ENCODE measurements at regions not wholly inside any gene's neighbourhood (a gene's known extent, or its start where the extent isn't known, plus 50 kb on each side); places are given as distances from the start of the nearest gene placed in this dataset.
A peak's percentile ranks its signal among the peaks of the same experiment; 100 is the strongest.

- H3K4me3 Mint-ChIP-seq = no peak overlapping the region
- H3K4me1 Mint-ChIP-seq = no peaks in the 10 kb centered on the region
- H3K9me3 ChIP-seq (ENCODE audit: control insufficient read depth, low read length) = no peaks in the 10 kb centered on the region
- H3K9me3 Mint-ChIP-seq = peaks cover 34% of the 10 kb centered on the region
- TF ChIP-seq, protein P1, sequence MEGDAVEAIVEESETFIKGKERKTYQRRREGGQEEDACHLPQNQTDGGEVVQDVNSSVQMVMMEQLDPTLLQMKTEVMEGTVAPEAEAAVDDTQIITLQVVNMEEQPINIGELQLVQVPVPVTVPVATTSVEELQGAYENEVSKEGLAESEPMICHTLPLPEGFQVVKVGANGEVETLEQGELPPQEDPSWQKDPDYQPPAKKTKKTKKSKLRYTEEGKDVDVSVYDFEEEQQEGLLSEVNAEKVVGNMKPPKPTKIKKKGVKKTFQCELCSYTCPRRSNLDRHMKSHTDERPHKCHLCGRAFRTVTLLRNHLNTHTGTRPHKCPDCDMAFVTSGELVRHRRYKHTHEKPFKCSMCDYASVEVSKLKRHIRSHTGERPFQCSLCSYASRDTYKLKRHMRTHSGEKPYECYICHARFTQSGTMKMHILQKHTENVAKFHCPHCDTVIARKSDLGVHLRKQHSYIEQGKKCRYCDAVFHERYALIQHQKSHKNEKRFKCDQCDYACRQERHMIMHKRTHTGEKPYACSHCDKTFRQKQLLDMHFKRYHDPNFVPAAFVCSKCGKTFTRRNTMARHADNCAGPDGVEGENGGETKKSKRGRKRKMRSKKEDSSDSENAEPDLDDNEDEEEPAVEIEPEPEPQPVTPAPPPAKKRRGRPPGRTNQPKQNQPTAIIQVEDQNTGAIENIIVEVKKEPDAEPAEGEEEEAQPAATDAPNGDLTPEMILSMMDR (conservative IDR thresholded peaks at IDR 0.05) = no peak
- no peak overlapping the region for H3K9ac ChIP-seq (ENCODE audit: extremely low read depth, low read length, poor library complexity, severe bottlenecking)
- H3K4me1 ChIP-seq (ENCODE audit: control insufficient read depth, insufficient read depth, low read length) = no peaks in the 10 kb centered on the region
- WGBS, 2 experiments (ENCODE audit: insufficient coverage in 1 of 2, insufficient read length in 1 of 2) = 92 to 96% methylated on average over 2 to 4 of the region's 4 CpGs
- no peak overlapping the region for H3K4me3 ChIP-seq (ENCODE audit: low read length)
- no peaks in the 10 kb centered on the region for H3K36me3 ChIP-seq (ENCODE audit: control insufficient read depth, insufficient read depth, low read length)
- no peak overlapping the region for H3K27ac ChIP-seq (ENCODE audit: low read depth, low read length)
- H3K27me3 Mint-ChIP-seq (ENCODE audit: insufficient read depth) = no peaks in the 10 kb centered on the region
- DNase-seq = no peak
- no peak overlapping the region for H3K27ac Mint-ChIP-seq
- peaks cover 15% of the 10 kb centered on the region for H3K36me3 Mint-ChIP-seq (ENCODE audit: low read depth)
- no peaks in the 10 kb centered on the region for H3K27me3 ChIP-seq (ENCODE audit: control insufficient read depth, insufficient read depth, low read length, poor library complexity, severe bottlenecking)
These were observed 754.4 kb downstream of the NLGN4X start for GRCh38 chrX:5474282-5474681.

DNA sequence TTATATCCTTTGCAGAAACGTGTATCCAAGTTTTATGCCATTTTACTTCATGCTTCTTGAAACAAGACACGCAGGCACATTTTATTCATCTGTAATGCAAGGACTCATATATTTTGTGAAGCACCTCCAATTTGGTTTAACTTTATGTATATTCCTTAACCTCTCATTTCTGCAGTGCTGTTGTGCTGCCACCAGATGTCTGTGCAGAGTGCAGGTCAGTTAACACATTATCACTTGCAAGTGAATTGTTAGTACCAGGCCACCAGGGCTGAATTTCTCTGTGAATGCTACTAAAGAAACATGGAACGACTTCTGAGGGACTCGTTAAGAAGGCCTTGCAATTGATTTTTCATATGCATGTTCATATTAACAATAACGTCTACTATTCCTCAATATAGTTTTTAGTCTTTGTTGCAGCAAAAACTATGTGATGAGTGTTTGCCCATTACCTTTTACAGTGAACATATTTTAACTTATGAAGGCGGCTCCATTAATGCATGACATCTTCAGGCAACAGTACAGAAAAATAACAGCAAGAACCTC, 770.3 kb downstream of the NLGN4X start:
- TF ChIP-seq, protein P1 (conservative IDR thresholded peaks at IDR 0.05) = peak; percentile 72
- H3K27me3 ChIP-seq (ENCODE audit: control insufficient read depth, insufficient read depth, low read length, poor library complexity, severe bottlenecking) = no peaks in the 10 kb centered on the region
- 83% methylated on average over 5 of the region's 6 CpGs; no CpG with 5 or more reads in 1 of the 2 experiments for WGBS, 2 experiments (ENCODE audit: insufficient coverage in 1 of 2, insufficient read length in 1 of 2)
- H3K9me3 Mint-ChIP-seq = peaks cover 29% of the 10 kb centered on the region
- DNase-seq = peak; percentile 52
- H3K36me3 Mint-ChIP-seq (ENCODE audit: low read depth) = peaks cover 7% of the 10 kb centered on the region
- H3K27me3 Mint-ChIP-seq (ENCODE audit: insufficient read depth) = no peaks in the 10 kb centered on the region
- H3K9ac ChIP-seq (ENCODE audit: extremely low read depth, low read length, poor library complexity, severe bottlenecking) = no peak overlapping the region
- H3K9me3 ChIP-seq (ENCODE audit: control insufficient read depth, low read length) = no peaks in the 10 kb centered on the region
- no peaks in the 10 kb centered on the region for H3K36me3 ChIP-seq (ENCODE audit: control insufficient read depth, insufficient read depth, low read length)
- H3K4me1 Mint-ChIP-seq = peaks cover 6% of the 10 kb centered on the region
- no peak overlapping the region for H3K4me3 ChIP-seq (ENCODE audit: low read length)
- no peak overlapping the region for H3K27ac ChIP-seq (ENCODE audit: low read depth, low read length)
- H3K4me3 Mint-ChIP-seq = no peak overlapping the region
- H3K27ac Mint-ChIP-seq = no peak overlapping the region
- no peaks in the 10 kb centered on the region for H3K4me1 ChIP-seq (ENCODE audit: control insufficient read depth, insufficient read depth, low read length)

DNA sequence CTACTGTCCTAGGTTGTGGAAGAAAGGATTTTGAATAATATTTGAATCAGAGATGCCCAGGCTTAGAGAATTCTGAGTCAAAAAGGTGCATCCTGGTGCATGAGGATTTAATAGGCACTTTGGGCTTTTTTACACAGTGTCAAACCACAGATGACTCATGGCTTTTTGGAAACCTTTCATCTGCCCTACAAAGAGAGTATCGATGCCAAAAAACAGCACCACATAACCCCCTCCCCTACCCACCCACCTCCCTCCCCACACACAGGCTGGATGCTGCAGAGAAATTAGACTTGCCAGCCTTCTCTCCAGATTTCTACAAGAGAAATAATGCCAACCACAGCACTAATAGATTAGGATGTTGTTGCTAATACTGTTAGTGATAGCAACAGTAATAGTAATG, 779.3 kb downstream of the NLGN4X start:
- H3K9ac ChIP-seq (ENCODE audit: extremely low read depth, low read length, poor library complexity, severe bottlenecking) = no peak overlapping the region
- no peak for DNase-seq
- 100% methylated on average over 1 of the region's 1 CpG; no CpG with 5 or more reads in 1 of the 2 experiments for WGBS, 2 experiments (ENCODE audit: insufficient coverage in 1 of 2, insufficient read length in 1 of 2)

More for the DNA sequence above, 779.3 kb downstream of the NLGN4X start:
- TF ChIP-seq, protein P1 (conservative IDR thresholded peaks at IDR 0.05) = no peak
- Mint-ChIP-seq H3K4me1 (peaks cover 4% of the 10 kb centered on the region), H3K27ac (no peak overlapping the region), H3K9me3 (no peaks in the 10 kb centered on the region), H3K27me3 (ENCODE audit: insufficient read depth) (no peaks in the 10 kb centered on the region), H3K36me3 (ENCODE audit: low read depth) (no peaks in the 10 kb centered on the region), H3K4me3 (no peak overlapping the region)
- Histone ChIP-seq H3K4me1 (ENCODE audit: control insufficient read depth, insufficient read depth, low read length) (no peaks in the 10 kb centered on the region), H3K27ac (ENCODE audit: low read depth, low read length) (no peak overlapping the region), H3K4me3 (ENCODE audit: low read length) (no peak overlapping the region), H3K27me3 (ENCODE audit: control insufficient read depth, insufficient read depth, low read length, poor library complexity, severe bottlenecking) (no peaks in the 10 kb centered on the region), H3K9me3 (ENCODE audit: control insufficient read depth, low read length) (no peaks in the 10 kb centered on the region), H3K36me3 (ENCODE audit: control insufficient read depth, insufficient read depth, low read length) (no peaks in the 10 kb centered on the region)
